Right ventricle myocardium inferior (tissue), 1 donor: ENCODE measurements at regions not wholly inside any gene's neighbourhood (a gene's known extent, or its start where the extent isn't known, plus 50 kb on each side); places are given as distances from the start of the nearest gene placed in this dataset.
"Not testable (repeated sequence)": the region's sequence is repeated elsewhere in the genome, so short reads cannot be mapped to it uniquely, and the experiment has no call there.

Experiments used
- ATAC-seq: fragments of 200-7000 bp; cut with Tn5 transposase; one replicate; pipeline ENCODE4 v1.9.1; 2020; ENCODE audit warnings: mild to moderate bottlenecking, moderate library complexity
- DNase-seq: peaks from one replicate; pipeline ENCODE4 v3.0.0; 2021; ENCODE audit errors: missing footprints
- intact Hi-C: fragments of 100-400 bp; cut with DNase I; formaldehyde crosslinking; loops from one replicate; pipeline ENCODE4 v1.11.0; 2022
- donor health status: DM: no; HTN: yes; CAD: no; lungs with severe emphysema.

DNA sequence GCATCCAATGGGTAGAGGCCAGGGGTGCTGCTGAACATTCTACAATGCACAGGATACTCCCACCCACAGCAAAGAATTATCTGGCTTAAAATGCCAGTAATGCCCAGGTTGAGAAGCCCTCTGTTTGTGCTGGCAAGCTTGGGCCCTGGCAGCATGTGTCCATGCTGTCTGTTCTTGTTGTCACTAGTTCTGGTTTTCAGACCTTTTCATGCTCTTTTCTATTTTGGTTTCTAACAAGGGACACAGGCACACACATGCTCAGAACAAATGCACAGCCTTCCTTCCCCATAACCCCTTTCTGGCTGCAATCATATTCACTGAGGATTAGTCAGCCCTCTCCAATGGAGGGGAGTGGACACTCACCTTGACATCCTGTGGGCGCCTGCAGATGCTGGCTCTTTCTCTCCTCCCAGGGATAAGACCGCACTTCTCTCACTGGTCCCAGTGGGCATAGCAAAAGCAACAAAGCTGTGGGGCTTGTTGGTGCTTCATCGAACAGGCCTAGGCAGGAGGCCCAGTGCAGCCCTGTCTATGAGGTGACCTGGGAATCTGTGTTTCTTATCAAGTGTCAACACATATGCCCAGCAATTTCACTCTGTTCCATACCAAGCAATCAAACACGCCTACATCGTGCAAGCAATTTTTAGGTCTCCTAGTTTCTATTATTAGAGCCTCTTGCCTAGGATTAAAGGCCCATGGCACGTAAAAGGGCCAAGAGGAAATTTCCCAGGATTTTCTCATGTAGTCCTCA is 271.1 kb upstream of the CCL2 start:
- intact Hi-C loops = loop anchor here (5.0 kb wide), 2 partner anchors 148 to 268 kb away; no protein-coding TSS in a partner anchor
- DNase-seq (no peak), ATAC-seq (peak; percentile 94)

DNA sequence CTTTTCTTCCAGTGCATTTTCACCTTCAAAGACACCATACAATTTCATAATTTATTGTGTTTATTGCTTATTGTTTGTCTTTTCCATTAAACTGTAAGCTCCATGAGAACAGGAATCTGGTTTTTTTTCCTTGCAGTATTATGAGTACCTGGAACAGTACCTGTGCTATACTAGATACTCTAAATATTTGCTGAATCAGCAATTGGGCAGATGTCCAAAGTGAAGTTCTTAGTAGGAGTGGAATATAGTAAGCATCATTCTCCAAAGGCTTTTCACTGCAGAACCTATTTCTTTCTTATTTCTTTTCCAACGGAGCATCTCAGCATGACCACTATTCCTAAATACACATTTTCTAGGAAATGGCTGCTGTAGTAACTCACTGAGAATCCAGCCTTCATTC is 269.0 kb upstream of the CCL2 start:
- DNase-seq = no peak
- intact Hi-C loops = no loop called here
- no peak for ATAC-seq

DNA sequence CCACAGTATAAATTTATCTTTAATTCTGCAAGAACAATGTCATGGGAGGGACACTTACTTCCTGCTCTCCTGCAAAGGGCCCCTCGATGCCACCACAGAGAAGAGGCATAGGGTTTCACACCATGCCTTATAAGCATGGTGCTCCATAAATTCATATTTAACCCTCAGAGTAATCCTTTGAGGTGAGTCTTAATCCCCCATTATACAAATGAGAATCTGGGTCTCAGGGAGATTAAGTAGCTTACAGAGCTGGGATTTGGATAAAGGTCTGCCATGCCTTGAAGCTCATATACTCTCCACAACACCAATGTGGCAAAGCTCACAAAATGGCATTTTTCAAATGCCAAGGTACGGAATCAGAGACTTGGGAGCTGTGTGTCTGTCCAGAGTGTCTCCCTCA is 268.5 kb upstream of the CCL2 start:
- DNase-seq (no peak), ATAC-seq (no peak)
- intact Hi-C loops = no loop called here

DNA sequence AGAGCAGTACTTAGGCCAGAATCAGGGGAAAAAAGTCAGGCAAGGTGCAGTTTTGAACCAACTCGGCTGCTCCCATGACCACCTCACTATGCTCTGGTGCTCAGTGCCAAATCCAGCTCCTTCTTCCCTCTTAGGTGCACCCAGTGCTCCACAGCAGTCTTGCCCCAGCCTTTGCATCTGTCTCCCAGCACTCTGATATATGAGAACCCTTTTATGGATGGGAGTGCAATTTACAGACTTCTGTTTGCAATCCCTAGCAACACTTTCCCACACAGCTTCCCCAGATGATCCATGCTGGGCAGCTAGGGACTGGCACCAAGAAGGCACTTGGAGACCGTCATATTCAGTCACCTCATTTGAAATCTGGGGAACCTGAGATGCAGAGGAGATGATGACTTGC is 267.9 kb upstream of the CCL2 start:
- no peak for ATAC-seq
- no peak for DNase-seq

DNA sequence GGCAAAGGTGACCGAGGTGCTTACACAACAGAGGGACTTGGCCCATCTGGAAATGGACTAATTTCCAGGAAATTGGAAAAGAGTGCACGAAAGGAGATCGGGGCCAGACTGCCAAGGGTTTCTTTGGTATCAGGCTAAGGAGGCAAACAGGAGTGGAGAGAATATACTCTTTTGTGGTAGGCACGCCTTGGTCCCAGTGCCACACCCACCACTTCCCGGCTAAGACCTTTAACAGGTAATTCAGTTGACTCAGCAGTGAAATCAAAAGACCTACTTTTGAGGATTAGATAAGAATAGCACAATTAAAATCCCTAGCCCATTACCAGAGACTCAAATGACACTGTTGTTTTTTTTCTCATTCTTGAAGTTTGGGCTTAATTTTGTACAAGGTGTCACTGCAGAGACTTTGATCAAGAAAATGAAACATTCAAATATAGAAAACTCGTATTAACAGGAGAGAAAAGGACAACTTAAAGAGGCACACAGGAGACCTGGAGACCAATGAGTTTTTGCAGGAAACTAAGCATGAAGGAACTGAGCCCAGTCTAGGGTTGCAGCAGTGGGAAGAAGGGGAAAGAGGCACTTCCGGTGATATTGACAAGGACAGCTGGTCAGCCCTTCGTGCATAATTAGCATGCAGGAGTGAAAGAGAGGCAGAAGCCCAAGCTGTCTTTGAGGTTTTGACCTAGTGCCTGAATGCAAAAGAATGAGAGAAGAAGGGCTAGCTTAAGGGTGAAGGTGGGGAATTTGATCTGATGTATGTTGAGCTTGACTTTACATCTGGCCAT is 265.5 kb upstream of the CCL2 start:
- no peak for ATAC-seq
- no peak for DNase-seq
- intact Hi-C loops = no loop called here

More for the DNA sequence above, 267.9 kb upstream of the CCL2 start:
- intact Hi-C loops = no loop called here

DNA sequence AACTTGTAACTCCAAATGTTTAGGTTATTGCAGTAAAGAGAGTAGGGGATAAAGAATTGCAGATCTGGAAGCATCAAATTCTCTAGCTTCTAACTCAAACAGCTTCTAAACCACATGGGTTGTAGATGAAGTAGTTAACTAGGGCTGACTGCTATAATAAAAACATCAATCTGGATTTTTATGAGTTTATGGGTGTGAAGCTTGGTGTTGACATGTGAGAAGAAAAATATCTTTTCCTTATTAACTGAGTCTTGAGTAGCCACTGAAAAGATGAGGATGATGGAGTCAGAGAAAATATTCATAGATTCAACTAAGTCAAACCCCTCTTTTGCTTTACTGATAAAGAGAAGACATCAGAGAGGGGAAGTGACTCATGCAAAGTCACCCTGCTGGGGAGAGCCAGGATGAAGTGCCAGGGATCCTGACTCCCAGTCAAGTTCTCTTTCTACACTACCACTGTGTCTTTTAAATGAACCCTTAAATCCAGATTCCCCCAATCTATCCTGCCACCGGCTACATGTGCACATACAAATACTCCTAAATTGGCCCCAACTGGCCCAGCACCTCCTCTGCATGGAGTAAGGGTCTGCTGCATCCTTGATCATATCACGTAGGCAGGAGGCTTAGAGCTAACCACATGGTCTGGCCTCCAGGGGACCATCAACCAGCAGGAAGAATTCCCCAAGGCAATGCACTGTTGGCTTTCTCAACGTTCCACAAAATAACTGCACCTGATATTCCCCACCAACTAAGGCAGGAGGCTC is 264.0 kb upstream of the CCL2 start:
- DNase-seq = no peak

DNA sequence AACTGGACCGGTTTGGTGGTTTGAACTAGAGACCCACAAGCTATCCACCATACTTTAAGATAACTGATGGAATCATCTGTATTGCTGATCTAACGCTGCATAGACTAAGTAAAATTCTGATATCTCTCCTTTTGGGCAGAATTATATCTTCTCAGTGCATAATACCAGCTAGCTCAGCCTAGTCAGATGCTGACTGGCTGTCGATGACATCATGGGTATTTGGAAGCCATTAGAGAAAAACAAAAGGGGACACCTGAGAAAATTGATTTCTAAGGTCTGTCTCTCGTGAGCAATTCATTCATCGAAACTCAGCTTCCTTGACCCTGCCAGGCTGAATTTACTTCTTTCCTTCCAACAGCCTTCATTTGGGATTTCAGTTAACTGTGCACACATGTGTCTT is 263.0 kb upstream of the CCL2 start:
- DNase-seq (no peak), ATAC-seq (no peak)
- intact Hi-C loops = no loop called here

More for the DNA sequence above, 264.0 kb upstream of the CCL2 start:
- intact Hi-C loops = no loop called here
- ATAC-seq = no peak

DNA sequence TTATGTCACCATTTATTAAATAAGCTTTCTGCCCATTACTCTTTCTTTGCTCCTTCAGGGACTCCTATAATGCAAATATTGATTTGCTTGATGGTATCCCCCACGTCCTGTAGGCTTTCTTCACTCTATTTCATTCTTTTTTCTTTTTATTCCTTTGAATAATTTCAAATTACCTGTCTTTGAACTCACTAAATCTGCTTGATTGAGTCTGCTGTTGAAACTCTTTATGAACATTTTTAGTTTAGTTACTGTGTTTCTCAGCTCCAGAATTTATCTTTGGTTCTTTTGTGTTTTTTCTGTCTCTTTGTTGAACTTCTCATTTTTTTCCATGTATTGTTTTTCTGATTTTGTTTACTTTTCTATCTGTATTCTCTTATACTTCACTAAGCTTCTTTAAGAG is 254.4 kb upstream of the CCL2 start:
- DNase-seq = no peak
- intact Hi-C loops = no loop called here

DNA sequence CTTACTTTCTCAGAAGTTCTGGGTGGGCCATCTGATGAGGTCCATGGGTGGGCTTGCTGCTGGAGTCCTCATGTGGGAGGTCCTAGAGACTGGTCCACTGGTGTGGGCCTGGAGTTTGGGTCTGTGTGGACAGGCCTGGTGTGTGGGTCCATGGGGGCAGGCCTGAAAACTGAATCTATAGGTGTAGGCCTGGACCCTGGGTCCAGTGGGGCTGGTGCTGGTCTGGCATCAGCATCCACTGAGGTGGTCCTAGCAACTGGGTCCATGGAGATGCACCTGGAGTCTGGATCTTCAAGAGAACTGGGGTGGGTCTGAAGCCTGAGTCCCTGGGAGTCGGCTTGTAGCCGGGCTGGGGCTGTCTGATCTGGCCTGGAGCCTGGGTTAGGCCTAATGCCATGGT is 253.8 kb upstream of the CCL2 start:
- ATAC-seq (no peak), DNase-seq (no peak)
- intact Hi-C loops = no loop called here

More for the DNA sequence above, 254.4 kb upstream of the CCL2 start:
- no peak for ATAC-seq

DNA sequence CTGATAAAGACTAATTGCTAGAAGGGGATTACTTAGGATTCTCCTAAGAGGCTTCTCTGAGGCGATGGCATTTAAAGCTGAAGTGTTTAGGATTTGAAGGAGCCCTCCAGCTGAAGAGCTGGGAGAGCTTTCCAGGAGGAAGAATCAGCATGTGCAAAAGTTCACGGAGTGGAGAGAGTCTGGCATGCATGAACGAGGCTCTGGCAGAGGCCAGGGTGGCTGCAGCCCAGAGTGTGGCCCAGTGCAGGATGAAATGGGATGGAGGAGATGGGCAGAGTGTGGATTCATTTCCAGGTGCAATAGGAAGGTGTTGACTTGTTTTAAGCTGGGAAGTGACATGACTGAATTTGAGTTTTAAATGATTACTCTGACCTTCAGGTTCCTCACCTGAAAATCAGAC is 249.0 kb upstream of the CCL2 start:
- intact Hi-C loops = no loop called here
- DNase-seq (no peak), ATAC-seq (peak; percentile 50)

DNA sequence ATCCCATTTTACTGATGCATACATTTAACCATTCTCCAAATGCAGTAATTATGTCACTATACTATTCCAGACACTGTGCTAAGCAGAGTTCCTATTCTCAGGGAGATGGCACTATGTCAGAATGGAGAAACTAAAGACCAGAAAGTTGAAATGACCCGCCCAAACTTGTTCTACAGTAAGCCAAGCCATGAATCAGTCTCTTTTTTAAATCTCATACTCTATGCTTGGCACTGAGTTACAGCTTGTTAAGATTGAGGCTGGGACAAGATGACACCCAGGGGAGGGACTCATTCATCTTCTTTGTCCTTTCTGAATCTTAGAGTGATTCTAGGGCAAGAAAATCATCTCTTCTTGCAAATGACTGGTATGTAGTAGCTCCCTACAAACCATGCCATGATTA is 247.0 kb upstream of the CCL2 start:
- intact Hi-C loops = no loop called here
- DNase-seq (no peak), ATAC-seq (no peak)

DNA sequence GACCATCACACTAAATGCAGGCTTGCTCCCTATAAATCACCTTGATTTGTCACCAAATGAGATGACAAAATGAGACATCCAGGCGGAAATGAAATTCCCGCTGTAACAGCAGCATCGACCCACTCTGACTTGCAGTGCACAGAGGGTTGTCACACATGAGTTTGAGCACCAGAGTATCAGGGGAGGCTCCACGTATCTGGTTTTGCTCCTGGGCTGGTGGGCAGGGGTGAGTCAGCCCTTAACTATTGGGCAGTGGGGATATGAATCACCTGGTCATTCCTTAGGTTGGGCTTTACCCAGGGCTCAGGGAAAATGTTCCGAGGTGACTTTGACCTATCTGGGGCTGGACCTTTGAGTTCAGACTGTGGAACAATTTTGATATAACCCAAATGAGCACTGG is 245.2 kb upstream of the CCL2 start:
- no peak for ATAC-seq
- no peak for DNase-seq
- intact Hi-C loops = no loop called here

DNA sequence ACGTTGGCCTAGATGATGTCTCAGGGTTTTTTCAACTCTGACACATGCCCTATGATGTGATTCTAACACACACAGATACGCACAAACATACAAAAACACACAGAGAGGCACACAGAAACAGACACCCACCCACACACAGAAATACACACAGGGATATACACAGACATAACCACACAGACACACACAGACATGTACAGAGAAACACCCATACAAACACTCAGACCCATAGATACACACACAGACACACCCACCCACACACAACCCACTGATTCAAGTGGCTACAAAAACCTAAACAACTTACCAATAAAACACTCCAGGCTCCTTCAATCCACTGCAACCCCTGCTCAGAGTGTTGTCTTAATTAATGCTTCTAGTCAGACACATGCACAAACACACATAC is 244.6 kb upstream of the CCL2 start:
- no peak for ATAC-seq
- intact Hi-C loops = no loop called here
- no peak for DNase-seq

DNA sequence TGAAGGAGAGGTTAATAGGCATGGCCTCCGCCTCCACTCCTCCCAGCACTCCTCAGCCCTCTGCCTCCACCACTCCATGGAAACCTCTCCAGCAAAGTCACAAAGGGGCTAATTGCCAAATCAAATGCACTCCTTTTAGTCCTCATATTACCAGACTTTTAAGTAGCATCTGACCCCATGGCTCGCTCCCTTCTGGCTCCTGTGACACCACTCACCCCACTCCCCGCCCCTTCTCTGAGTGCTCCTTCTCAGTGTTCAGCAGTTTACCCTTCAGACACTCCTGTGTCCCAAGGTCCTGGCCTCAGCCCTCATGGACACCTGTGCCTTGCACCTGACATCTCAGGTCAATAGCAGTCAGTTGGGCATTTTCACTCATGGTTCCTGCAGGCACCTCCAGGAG is 243.5 kb upstream of the CCL2 start:
- DNase-seq = no peak
- no peak for ATAC-seq
- intact Hi-C loops = no loop called here

DNA sequence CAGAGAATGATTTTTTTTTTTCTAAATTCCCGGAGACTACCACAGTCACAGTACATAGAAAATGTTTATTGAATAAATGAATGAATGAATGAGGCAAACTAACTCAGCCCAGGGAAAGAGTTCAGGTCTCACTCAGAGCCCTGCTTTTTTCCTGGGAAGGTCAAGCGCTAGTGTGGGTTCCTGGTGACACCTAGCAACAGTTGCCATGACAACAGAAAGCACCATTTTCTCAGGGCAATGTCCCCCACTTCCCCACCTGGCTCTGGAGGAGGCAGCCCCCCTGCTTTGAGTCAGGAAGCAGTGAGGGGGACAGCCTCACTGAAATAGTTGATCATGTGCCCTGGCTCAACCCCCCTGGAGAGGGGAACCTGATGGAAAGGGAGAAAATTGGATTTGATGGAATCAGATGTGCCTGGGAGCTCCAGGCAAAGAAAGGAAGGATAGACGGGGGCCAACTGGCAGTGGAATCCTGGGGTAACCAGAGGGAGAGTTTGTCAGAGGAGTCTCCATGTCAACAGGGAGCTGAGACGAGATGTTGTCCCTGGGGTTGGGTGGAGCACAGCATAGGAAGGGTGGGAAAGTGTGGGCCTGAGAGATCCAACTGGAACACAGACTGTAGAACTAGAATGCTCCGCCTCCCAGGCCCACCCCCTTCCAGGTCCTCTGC is 242.2 kb upstream of the CCL2 start:
- intact Hi-C loops = no loop called here
- DNase-seq = no peak
- ATAC-seq = no peak

DNA sequence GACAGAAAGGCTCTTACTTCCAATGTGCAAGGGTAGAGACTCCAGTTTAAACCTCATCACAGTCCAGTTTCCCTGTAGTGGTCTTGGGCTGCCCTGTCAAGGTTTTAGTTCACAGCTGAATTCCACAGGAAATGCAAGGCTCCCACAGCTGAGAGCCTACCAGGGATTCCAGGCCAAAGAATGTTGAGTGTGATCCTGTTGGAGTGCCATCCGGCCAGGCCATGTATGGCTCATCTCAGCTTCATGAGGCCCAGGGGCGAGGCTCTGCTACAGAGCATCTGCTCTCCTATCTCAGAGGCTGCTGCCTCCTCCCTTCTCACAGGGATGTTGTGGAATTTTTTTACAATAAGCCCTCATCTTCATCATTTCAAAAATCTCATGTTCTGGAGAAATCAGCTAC is 239.8 kb upstream of the CCL2 start:
- ATAC-seq (no peak), DNase-seq (no peak)
- intact Hi-C loops = no loop called here

DNA sequence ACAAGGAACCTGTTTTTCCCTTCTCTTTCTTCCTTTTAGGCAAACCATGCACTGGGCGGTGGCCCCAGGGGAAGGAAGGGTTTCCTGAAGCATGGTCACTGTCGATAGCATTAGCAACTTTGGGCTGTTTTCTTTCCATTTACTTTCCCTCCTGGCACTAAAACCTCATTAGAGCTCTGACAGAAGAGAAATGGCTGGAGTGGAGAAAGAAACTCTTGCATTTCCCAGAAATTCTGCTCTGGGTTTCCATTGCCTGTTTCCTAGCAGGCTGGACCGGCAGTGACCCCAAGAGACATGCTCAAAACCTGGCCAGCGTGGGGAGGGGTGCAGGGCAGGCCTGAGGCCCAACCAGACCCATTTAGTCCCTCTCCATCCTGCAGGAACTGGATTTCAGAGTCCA is 230.7 kb upstream of the CCL2 start:
- DNase-seq (no peak), ATAC-seq (no peak)
- intact Hi-C loops = no loop called here

DNA sequence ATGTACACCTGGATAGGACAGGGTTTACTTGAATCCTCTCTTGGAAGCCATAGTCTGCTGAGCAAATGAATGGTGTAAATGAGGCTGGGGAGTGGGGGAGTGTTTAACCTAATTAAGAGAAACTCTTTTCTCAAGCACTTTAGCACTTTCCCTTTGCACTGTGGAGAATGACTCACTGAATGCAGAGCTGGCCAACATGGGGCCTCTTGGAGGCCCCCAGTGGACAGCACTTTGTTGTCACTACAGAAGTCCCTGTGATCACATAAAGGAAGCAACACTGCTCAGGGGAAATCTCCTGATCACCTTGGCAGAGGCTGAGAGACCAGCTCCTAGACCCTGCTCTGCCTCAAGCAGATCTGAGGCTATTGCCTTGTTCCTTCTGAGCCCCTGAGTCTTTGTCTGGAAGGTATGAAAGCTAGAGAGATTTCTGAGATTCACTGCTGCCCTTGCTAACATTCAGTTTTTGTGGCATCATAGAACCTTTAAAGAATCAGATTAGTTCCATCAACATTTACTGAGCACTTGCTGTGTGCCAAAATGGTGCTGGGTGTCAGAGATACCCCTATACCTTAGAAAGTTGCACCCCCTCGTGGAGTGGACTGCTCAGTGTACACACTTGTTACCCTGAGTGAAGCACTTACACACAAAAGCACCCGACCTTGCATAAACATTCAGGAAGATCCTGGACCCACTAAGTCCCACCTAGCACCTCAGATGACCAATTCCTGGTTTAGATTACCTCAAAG is 230.1 kb upstream of the CCL2 start:
- DNase-seq = no peak
- intact Hi-C loops = no loop called here
- ATAC-seq = no peak

DNA sequence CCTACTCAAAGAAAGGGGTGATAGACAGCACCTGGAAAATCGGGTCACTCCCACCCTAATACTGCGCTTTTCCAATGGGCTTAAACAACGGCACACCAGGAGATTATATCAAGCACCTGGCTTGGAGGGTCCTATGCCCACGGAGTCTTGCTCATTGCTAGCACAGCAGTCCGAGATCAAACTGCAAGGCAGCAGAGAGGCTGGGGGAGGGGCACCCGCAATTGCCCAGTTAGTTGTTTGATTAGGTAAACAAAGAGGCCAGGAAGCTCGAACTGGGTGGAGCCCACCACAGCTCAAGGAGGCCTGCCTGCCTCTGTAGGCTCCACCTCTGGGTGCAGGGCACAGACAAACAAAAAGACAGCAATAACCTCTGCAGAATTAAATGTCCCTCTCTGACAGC is 224.5 kb upstream of the CCL2 start:
- intact Hi-C loops, DNase-seq, ATAC-seq: not testable (repeated sequence)
